ENCODE measurements at regions not wholly inside any gene's neighbourhood (a gene's known extent, or its start where the extent isn't known, plus 50 kb on each side); places are given as distances from the start of the nearest gene placed in this dataset.

- no peaks in the 10 kb centered on the region for H3K27me3 ChIP-seq (ENCODE audit: control insufficient read depth, insufficient read depth, low read length)
- POLR2A ChIA-PET: no interaction called here
- no peaks in the 10 kb centered on the region for H3K36me3 ChIP-seq (ENCODE audit: control insufficient read depth, insufficient read depth, low read length)
- TF ChIP-seq CTCF (IDR thresholded peaks at IDR 0.05; ENCODE audit: insufficient read depth, low read depth, low read length): no peak
- CTCF ChIA-PET: no interaction called here
- no peak for DNase-seq (ENCODE audit: low read depth)
- no peak overlapping the region for H3K4me3 ChIP-seq (ENCODE audit: low read depth, low read length)
Observed at GRCh38 chr2:67792191-67792590, 270.6 kb downstream of the C1D start.

- no peak for DNase-seq (ENCODE audit: low read depth)
- H3K36me3 ChIP-seq (ENCODE audit: control insufficient read depth, insufficient read depth, low read length): no peaks in the 10 kb centered on the region
- TF ChIP-seq CTCF (IDR thresholded peaks at IDR 0.05; ENCODE audit: insufficient read depth, low read depth, low read length): no peak
- no peaks in the 10 kb centered on the region for H3K27me3 ChIP-seq (ENCODE audit: control insufficient read depth, insufficient read depth, low read length)
- ChIA-PET POLR2A (no interaction called here), CTCF (no interaction called here)
- no peak overlapping the region for H3K4me3 ChIP-seq (ENCODE audit: low read depth, low read length)
Observed at GRCh38 chr2:67792681-67793091, 270.1 kb downstream of the C1D start.

GRCh38 chr2:67797801-67798540, 264.8 kb downstream of the C1D start:
- POLR2A ChIA-PET: no interaction called here
- CTCF ChIA-PET: no interaction called here
- DNase-seq (ENCODE audit: low read depth): no peak
- H3K36me3 ChIP-seq (ENCODE audit: control insufficient read depth, insufficient read depth, low read length): no peaks in the 10 kb centered on the region
- H3K27me3 ChIP-seq (ENCODE audit: control insufficient read depth, insufficient read depth, low read length): no peaks in the 10 kb centered on the region
- H3K4me3 ChIP-seq (ENCODE audit: low read depth, low read length): no peak overlapping the region
- no peak for TF ChIP-seq CTCF (IDR thresholded peaks at IDR 0.05; ENCODE audit: insufficient read depth, low read depth, low read length)

GRCh38 chr2:67798541-67799160, 264.2 kb downstream of the C1D start:
- Histone ChIP-seq H3K27me3 (ENCODE audit: control insufficient read depth, insufficient read depth, low read length) (no peaks in the 10 kb centered on the region), H3K4me3 (ENCODE audit: low read depth, low read length) (no peak overlapping the region), H3K36me3 (ENCODE audit: control insufficient read depth, insufficient read depth, low read length) (no peaks in the 10 kb centered on the region)
- POLR2A ChIA-PET: no interaction called here
- no peak for DNase-seq (ENCODE audit: low read depth)
- CTCF ChIA-PET: no interaction called here
- TF ChIP-seq CTCF (IDR thresholded peaks at IDR 0.05; ENCODE audit: insufficient read depth, low read depth, low read length): no peak

GRCh38 chr2:67799886-67800285, 262.9 kb downstream of the C1D start:
- H3K27me3 ChIP-seq (ENCODE audit: control insufficient read depth, insufficient read depth, low read length): no peaks in the 10 kb centered on the region
- POLR2A ChIA-PET: no interaction called here
- CTCF ChIA-PET: no interaction called here
- H3K4me3 ChIP-seq (ENCODE audit: low read depth, low read length): no peak overlapping the region
- no peaks in the 10 kb centered on the region for H3K36me3 ChIP-seq (ENCODE audit: control insufficient read depth, insufficient read depth, low read length)
- no peak for DNase-seq (ENCODE audit: low read depth)
- no peak for TF ChIP-seq CTCF (IDR thresholded peaks at IDR 0.05; ENCODE audit: insufficient read depth, low read depth, low read length)
